Osteocyte (in vitro differentiated cells): ENCODE measurements at regions not wholly inside any gene's neighbourhood (a gene's known extent, or its start where the extent isn't known, plus 50 kb on each side); places are given as distances from the start of the nearest gene placed in this dataset.

Experiments
- DNase-seq: peaks from one replicate; pipeline ENCODE4 v3.0.0; 2021; ENCODE audit warnings: mixed read lengths; ENCODE audit not compliant: unreplicated experiment; ENCODE audit errors: extremely low spot score
- H3K27ac Mint-ChIP-seq: one replicate; pipeline ENCODE4 v1.8.0; 2021; ENCODE audit warnings: mild to moderate bottlenecking, mixed read lengths; ENCODE audit not compliant: unreplicated experiment
- H3K27me3 Mint-ChIP-seq: one replicate; pipeline ENCODE4 v1.8.0; 2021; ENCODE audit warnings: mixed read lengths; ENCODE audit not compliant: unreplicated experiment
- H3K36me3 Mint-ChIP-seq: one replicate; pipeline ENCODE4 v1.8.0; 2021; ENCODE audit warnings: mixed read lengths; ENCODE audit not compliant: unreplicated experiment
- H3K4me1 Mint-ChIP-seq: one replicate; pipeline ENCODE4 v1.8.0; 2021; ENCODE audit warnings: mixed read lengths; ENCODE audit not compliant: unreplicated experiment
- H3K4me3 Mint-ChIP-seq: one replicate; pipeline ENCODE4 v1.8.0; 2021; ENCODE audit warnings: mild to moderate bottlenecking, moderate library complexity, mixed read lengths; ENCODE audit not compliant: unreplicated experiment
- H3K9me3 Mint-ChIP-seq: one replicate; pipeline ENCODE4 v1.8.0; 2021; ENCODE audit warnings: mixed read lengths; ENCODE audit not compliant: unreplicated experiment
- CTCF ChIP-seq: fragments of 200-600 bp; sonication (generic); IDR thresholded peaks from 2 replicates; pipeline ENCODE4 v1.5.0; 2021; ENCODE audit warnings: antibody characterized with exemption, mild to moderate bottlenecking, moderate library complexity

GRCh38 chr3:79983118-79983517, 215.3 kb upstream of the ROBO1 start:
- DNase-seq: no peak
- Mint-ChIP-seq H3K4me3 (no peak overlapping the region), H3K27ac (no peak overlapping the region), H3K36me3 (no peaks in the 10 kb centered on the region), H3K9me3 (no peaks in the 10 kb centered on the region), H3K4me1 (peaks cover 7% of the 10 kb centered on the region), H3K27me3 (no peaks in the 10 kb centered on the region)
- no peak for TF ChIP-seq CTCF

- Mint-ChIP-seq H3K27ac (no peak overlapping the region), H3K9me3 (peaks cover 12% of the 10 kb centered on the region), H3K4me3 (no peak overlapping the region), H3K36me3 (no peaks in the 10 kb centered on the region), H3K4me1 (peaks cover 22% of the 10 kb centered on the region), H3K27me3 (no peaks in the 10 kb centered on the region)
- DNase-seq: no peak
- no peak for TF ChIP-seq CTCF
Observed at GRCh38 chr3:79979990-79980389, 212.2 kb upstream of the ROBO1 start.

GRCh38 chr3:79976466-79976865, 208.7 kb upstream of the ROBO1 start:
- Mint-ChIP-seq H3K27me3 (no peaks in the 10 kb centered on the region), H3K27ac (peak overlapping the region; percentile 6), H3K9me3 (peaks cover 12% of the 10 kb centered on the region), H3K4me1 (peaks cover 34% of the 10 kb centered on the region), H3K36me3 (no peaks in the 10 kb centered on the region), H3K4me3 (no peak overlapping the region)
- no peak for DNase-seq
- TF ChIP-seq CTCF: no peak

- TF ChIP-seq CTCF: no peak
- no peak for DNase-seq
- Mint-ChIP-seq H3K4me3 (no peak overlapping the region), H3K9me3 (peaks cover 12% of the 10 kb centered on the region), H3K27ac (peak overlapping the region; percentile 69), H3K36me3 (no peaks in the 10 kb centered on the region), H3K4me1 (peaks cover 34% of the 10 kb centered on the region), H3K27me3 (no peaks in the 10 kb centered on the region)
Observed at GRCh38 chr3:79973917-79974595, 206.3 kb upstream of the ROBO1 start.

- H3K27ac Mint-ChIP-seq: no peak overlapping the region
- no peaks in the 10 kb centered on the region for H3K36me3 Mint-ChIP-seq
- peaks cover 12% of the 10 kb centered on the region for H3K9me3 Mint-ChIP-seq
- no peaks in the 10 kb centered on the region for H3K27me3 Mint-ChIP-seq
- H3K4me1 Mint-ChIP-seq: peaks cover 34% of the 10 kb centered on the region
- TF ChIP-seq CTCF: no peak
- no peak for DNase-seq
- no peak overlapping the region for H3K4me3 Mint-ChIP-seq
Observed at GRCh38 chr3:79973482-79973881, 205.7 kb upstream of the ROBO1 start.
